NCI-H446 treated with DMSO at 0.1 percent for 48 hours (cell line): ENCODE measurements at regions not wholly inside any gene's neighbourhood (a gene's known extent, or its start where the extent isn't known, plus 50 kb on each side); places are given as distances from the start of the nearest gene placed in this dataset.

ENCODE experiments used
- DNase-seq: peaks from one replicate; lab custom pipeline; 2025; lab: John Stamatoyannopoulos, UW

GRCh38 chr18:67290421-67290820 lies 226.1 kb downstream of the DSEL start:
- DNase-seq: no peak

GRCh38 chr18:67285583-67285982 lies 230.9 kb downstream of the DSEL start:
- DNase-seq: no peak

GRCh38 chr18:67282796-67283195 lies 233.7 kb downstream of the DSEL start:
- DNase-seq: no peak

- no peak for DNase-seq
Measured at GRCh38 chr18:67281746-67282145, 234.8 kb downstream of the DSEL start.

GRCh38 chr18:67280486-67281242 lies 235.9 kb downstream of the DSEL start:
- no peak for DNase-seq

GRCh38 chr18:67279988-67280387 lies 236.5 kb downstream of the DSEL start:
- DNase-seq: no peak

- DNase-seq: no peak
Measured at GRCh38 chr18:67278984-67279383, 237.5 kb downstream of the DSEL start.

- no peak for DNase-seq
Measured at GRCh38 chr18:67276638-67277037, 239.9 kb downstream of the DSEL start.

- no peak for DNase-seq
Measured at GRCh38 chr18:67273288-67273687, 243.2 kb downstream of the DSEL start.

GRCh38 chr18:67269206-67269605 lies 247.3 kb downstream of the DSEL start:
- no peak for DNase-seq

- DNase-seq: no peak
Measured at GRCh38 chr18:67268530-67268929, 248.0 kb downstream of the DSEL start.

- DNase-seq: no peak
Measured at GRCh38 chr18:67266246-67267237, 250.0 kb downstream of the DSEL start.

- no peak for DNase-seq
Measured at GRCh38 chr18:67265464-67266245, 250.9 kb downstream of the DSEL start.

- DNase-seq: no peak
Measured at GRCh38 chr18:67261931-67262552, 254.5 kb downstream of the DSEL start.

- DNase-seq: no peak
Measured at GRCh38 chr18:67260841-67261240, 255.7 kb downstream of the DSEL start.

- DNase-seq: no peak
Measured at GRCh38 chr18:67250776-67251424, 265.6 kb downstream of the DSEL start.

- no peak for DNase-seq
Measured at GRCh38 chr18:67243799-67244587, 272.5 kb downstream of the DSEL start.

- DNase-seq: no peak
Measured at GRCh38 chr18:67242001-67242400, 274.5 kb downstream of the DSEL start.

- no peak for DNase-seq
Measured at GRCh38 chr18:67241299-67241698, 275.2 kb downstream of the DSEL start.

- DNase-seq: no peak
Measured at GRCh38 chr18:67239826-67240225, 276.7 kb downstream of the DSEL start.
